ENCODE measurements at regions not wholly inside any gene's neighbourhood (a gene's known extent, or its start where the extent isn't known, plus 50 kb on each side); places are given as distances from the start of the nearest gene placed in this dataset.

- TF ChIP-seq EZH2phosphoT487 (conservative IDR thresholded peaks at IDR 0.05; ENCODE audit: low read length) (no peak), CTCF (IDR thresholded peaks at IDR 0.05; ENCODE audit: insufficient read depth, low read length, poor library complexity, severe bottlenecking) (no peak)
- no peaks in the 10 kb centered on the region for H3K9me3 ChIP-seq (ENCODE audit: insufficient read depth, low read length)
- no peaks in the 10 kb centered on the region for H3K79me2 ChIP-seq (ENCODE audit: insufficient read depth, low read length)
- no peak overlapping the region for H3K4me3 ChIP-seq (ENCODE audit: insufficient read depth, low read length, poor library complexity, severe bottlenecking)
- no peaks in the 10 kb centered on the region for H4K20me1 ChIP-seq (ENCODE audit: low read depth, low read length)
- no peak overlapping the region for H3K9ac ChIP-seq (ENCODE audit: low read length)
- H3K9me2 ChIP-seq (replicated peaks; ENCODE audit: insufficient read depth, low read length): no peaks in the 10 kb centered on the region
- no peak overlapping the region for H3K27ac ChIP-seq (ENCODE audit: low read depth, low read length)
- H3K27me3 ChIP-seq (ENCODE audit: low read length): 0 out of 2 replicates have a peak, but pooled peaks cover 3% of the 10 kb centered on the region
- H3K4me2 ChIP-seq (ENCODE audit: low read depth, low read length, poor library complexity, severe bottlenecking): no peak overlapping the region
- no peaks in the 10 kb centered on the region for H3K36me3 ChIP-seq (ENCODE audit: low read length)
- no peak overlapping the region for H2AFZ ChIP-seq (ENCODE audit: low read depth, low read length, severe bottlenecking)
- H3F3A ChIP-seq (ENCODE audit: insufficient read depth): no peaks in the 10 kb centered on the region
Measured at GRCh38 chr15:91765660-91766059, 87.8 kb upstream of the SLCO3A1 start.

- Histone ChIP-seq H3K27ac (ENCODE audit: low read depth, low read length) (no peak overlapping the region), H3K79me2 (ENCODE audit: insufficient read depth, low read length) (no peaks in the 10 kb centered on the region), H3K4me2 (ENCODE audit: low read depth, low read length, poor library complexity, severe bottlenecking) (no peak overlapping the region), H3K9me3 (ENCODE audit: insufficient read depth, low read length) (no peaks in the 10 kb centered on the region), H3K36me3 (ENCODE audit: low read length) (no peaks in the 10 kb centered on the region), H3K27me3 (ENCODE audit: low read length) (0 out of 2 replicates have a peak, but pooled peaks cover 3% of the 10 kb centered on the region), H2AFZ (ENCODE audit: low read depth, low read length, severe bottlenecking) (no peak overlapping the region), H3F3A (ENCODE audit: insufficient read depth) (no peaks in the 10 kb centered on the region), H3K4me3 (ENCODE audit: insufficient read depth, low read length, poor library complexity, severe bottlenecking) (no peak overlapping the region), H3K9me2 (replicated peaks; ENCODE audit: insufficient read depth, low read length) (no peaks in the 10 kb centered on the region), H4K20me1 (ENCODE audit: low read depth, low read length) (no peaks in the 10 kb centered on the region), H3K9ac (ENCODE audit: low read length) (no peak overlapping the region)
- TF ChIP-seq CTCF (IDR thresholded peaks at IDR 0.05; ENCODE audit: insufficient read depth, low read length, poor library complexity, severe bottlenecking) (no peak), EZH2phosphoT487 (conservative IDR thresholded peaks at IDR 0.05; ENCODE audit: low read length) (no peak)
Measured at GRCh38 chr15:91769476-91769875, 84.0 kb upstream of the SLCO3A1 start.

GRCh38 chr15:91769894-91770293 lies 83.6 kb upstream of the SLCO3A1 start:
- Histone ChIP-seq H3K27ac (ENCODE audit: low read depth, low read length) (no peak overlapping the region), H2AFZ (ENCODE audit: low read depth, low read length, severe bottlenecking) (no peak overlapping the region), H3K9me3 (ENCODE audit: insufficient read depth, low read length) (no peaks in the 10 kb centered on the region), H3K79me2 (ENCODE audit: insufficient read depth, low read length) (no peaks in the 10 kb centered on the region), H3K27me3 (ENCODE audit: low read length) (0 out of 2 replicates have a peak, but pooled peaks cover 3% of the 10 kb centered on the region), H3K9me2 (replicated peaks; ENCODE audit: insufficient read depth, low read length) (no peaks in the 10 kb centered on the region), H3F3A (ENCODE audit: insufficient read depth) (no peaks in the 10 kb centered on the region), H4K20me1 (ENCODE audit: low read depth, low read length) (no peaks in the 10 kb centered on the region), H3K4me3 (ENCODE audit: insufficient read depth, low read length, poor library complexity, severe bottlenecking) (no peak overlapping the region), H3K36me3 (ENCODE audit: low read length) (no peaks in the 10 kb centered on the region), H3K9ac (ENCODE audit: low read length) (no peak overlapping the region), H3K4me2 (ENCODE audit: low read depth, low read length, poor library complexity, severe bottlenecking) (no peak overlapping the region)
- no peak for TF ChIP-seq EZH2phosphoT487 (conservative IDR thresholded peaks at IDR 0.05; ENCODE audit: low read length)

GRCh38 chr15:91776104-91776503 lies 77.4 kb upstream of the SLCO3A1 start:
- no peaks in the 10 kb centered on the region for H3K79me2 ChIP-seq (ENCODE audit: insufficient read depth, low read length)
- H2AFZ ChIP-seq (ENCODE audit: low read depth, low read length, severe bottlenecking): no peak overlapping the region
- no peak for TF ChIP-seq CTCF (IDR thresholded peaks at IDR 0.05; ENCODE audit: insufficient read depth, low read length, poor library complexity, severe bottlenecking)
- no peak for TF ChIP-seq EZH2phosphoT487 (conservative IDR thresholded peaks at IDR 0.05; ENCODE audit: low read length)
- H4K20me1 ChIP-seq (ENCODE audit: low read depth, low read length): no peaks in the 10 kb centered on the region
- no peaks in the 10 kb centered on the region for H3K9me2 ChIP-seq (replicated peaks; ENCODE audit: insufficient read depth, low read length)
- H3K4me3 ChIP-seq (ENCODE audit: insufficient read depth, low read length, poor library complexity, severe bottlenecking): no peak overlapping the region
- no peak overlapping the region for H3K27ac ChIP-seq (ENCODE audit: low read depth, low read length)
- H3K4me2 ChIP-seq (ENCODE audit: low read depth, low read length, poor library complexity, severe bottlenecking): no peak overlapping the region
- H3K36me3 ChIP-seq (ENCODE audit: low read length): no peaks in the 10 kb centered on the region
- no peaks in the 10 kb centered on the region for H3F3A ChIP-seq (ENCODE audit: insufficient read depth)
- no peak overlapping the region for H3K9ac ChIP-seq (ENCODE audit: low read length)
- H3K9me3 ChIP-seq (ENCODE audit: insufficient read depth, low read length): no peaks in the 10 kb centered on the region
- no peaks in the 10 kb centered on the region for H3K27me3 ChIP-seq (ENCODE audit: low read length)

All from SU-DHL-6 (cell line).